ENCODE measurements at regions not wholly inside any gene's neighbourhood (a gene's known extent, or its start where the extent isn't known, plus 50 kb on each side); places are given as distances from the start of the nearest gene placed in this dataset.

GRCh38 chr3:46098319-46098761 is 71.1 kb upstream of the XCR1 start:
- DNase-seq (ENCODE audit: extremely low read depth in 1 of 4, low spot score in 3 of 4) (no peak), ATAC-seq (no peak), FAIRE-seq (no peak)
- Histone ChIP-seq H3K4me1 (replicated peaks in 1 of 2; ENCODE audit: control insufficient read depth in 2 of 2, insufficient read depth in 2 of 2, low read length in 2 of 2) (no peaks in the 10 kb centered on the region; a peak in 1 of 5 replicates), H3K4me3 (no peak overlapping the region), H3K27me3 (ENCODE audit: control insufficient read depth in 2 of 2, insufficient read depth in 2 of 2, low read length in 2 of 2) (peaks cover 12 to 24% of the 10 kb centered on the region in 2 experiments; a peak in 3 of 5 replicates), H3K9me3 (replicated peaks; ENCODE audit: control insufficient read depth, insufficient read depth, low read depth, low read length) (no peaks in the 10 kb centered on the region), H3K9me1 (ENCODE audit: control insufficient read depth, insufficient read depth, low read length) (no peaks in the 10 kb centered on the region), H3K9ac (ENCODE audit: insufficient read depth in 1 of 2, low read depth in 2 of 2, low read length in 2 of 2) (no peak overlapping the region), H3K79me2 (ENCODE audit: control insufficient read depth, insufficient read depth, low read length) (no peaks in the 10 kb centered on the region), H2AFZ (ENCODE audit: low read depth, low read length) (no peak overlapping the region), H3K36me3 (ENCODE audit: control insufficient read depth, insufficient read depth, low read length) (no peaks in the 10 kb centered on the region), H3K27ac (ENCODE audit: extremely low read depth, low read depth, low read length) (no peak overlapping the region), H4K20me1 (replicated peaks; ENCODE audit: control insufficient read depth, insufficient read depth, low read length) (no peaks in the 10 kb centered on the region), H3K4me2 (ENCODE audit: insufficient read depth, low read length) (no peak overlapping the region)
- in situ Hi-C loops (cut with MboI), result no loop called here
- BruUV-seq (replicated peaks), result no TSS peak
- TF ChIP-seq ZNF507 (tag; conservative IDR thresholded peaks at IDR 0.05), result no peak
- 0 out of 2 replicates have a peak, but pooled peaks have one; percentile 25 for TF ChIP-seq ZNF766 (CRISPR knock-in tag; conservative IDR thresholded peaks at IDR 0.05)
- no peak for TF ChIP-seq JUNB (CRISPR knock-in tag; conservative IDR thresholded peaks at IDR 0.05)
- no peak for TF ChIP-seq ZBTB34 (CRISPR knock-in tag; IDR thresholded peaks at IDR 0.05)
- TF ChIP-seq PATZ1 (CRISPR knock-in tag; IDR thresholded peaks at IDR 0.05; ENCODE audit: borderline replicate concordance), result no peak
- TF ChIP-seq GABPA (tag; conservative IDR thresholded peaks at IDR 0.05; ENCODE audit: low read depth), result 0 out of 2 replicates have a peak, but pooled peaks have one; percentile 40
- TF ChIP-seq CEBPB (tag; IDR thresholded peaks at IDR 0.05), result peak; percentile 76
- TF ChIP-seq BACH1 (tag; IDR thresholded peaks at IDR 0.05), result peak; percentile 53; the same call in 1 of the 2 replicates
- no peak for TF ChIP-seq TCF3 (CRISPR knock-in tag; IDR thresholded peaks at IDR 0.05)
- TF ChIP-seq ZNF695 (CRISPR knock-in tag; IDR thresholded peaks at IDR 0.05), result no peak
- no peak for TF ChIP-seq ZBTB26 (CRISPR knock-in tag; IDR thresholded peaks at IDR 0.05)
- TF ChIP-seq ZBTB11 (CRISPR knock-in tag; IDR thresholded peaks at IDR 0.05), result peak in 1 of 3 experiments; percentile 32; a peak in 1 of 6 replicates
- WGBS (ENCODE audit: insufficient coverage, low coverage, missing lambda C conversion rate), result 0% methylated on average over 2 of the region's 2 CpGs
- ChIA-PET CTCF (ENCODE audit: low intra/inter-chr PET ratio) (interaction anchor here (0.6 kb wide), 1 partner anchor 57 kb away, joined by 3 read pairs; no protein-coding TSS in a partner anchor), POLR2A (interaction anchor here (0.7 kb wide), 1 partner anchor 218 kb away, joined by 3 read pairs; no protein-coding TSS in a partner anchor)
- intact Hi-C loops (cut with micrococcal nuclease), result no loop called here
